ENCODE measurements at regions not wholly inside any gene's neighbourhood (a gene's known extent, or its start where the extent isn't known, plus 50 kb on each side); places are given as distances from the start of the nearest gene placed in this dataset.

DNA sequence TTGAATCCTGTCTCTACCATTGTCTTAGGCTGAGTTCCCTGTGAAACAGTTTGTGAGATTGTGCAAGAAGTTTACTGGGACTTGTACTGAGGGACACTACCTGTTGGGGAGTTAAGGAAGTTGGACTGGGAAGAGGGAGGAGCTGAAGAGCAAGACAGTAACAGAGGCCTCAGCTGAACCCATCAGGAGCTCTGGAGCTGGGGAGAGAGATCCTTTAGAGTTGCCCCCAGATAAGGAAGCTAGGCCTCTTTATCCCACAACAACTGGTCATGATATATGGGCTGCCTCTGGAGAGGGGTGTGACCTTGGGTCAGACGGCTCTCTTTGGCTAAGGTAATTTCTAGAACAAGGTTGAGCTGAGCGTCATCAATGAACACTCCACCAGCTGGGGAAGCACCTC lies 137.8 kb upstream of the SLC4A4 start (continued):
- TF ChIP-seq, protein P1, sequence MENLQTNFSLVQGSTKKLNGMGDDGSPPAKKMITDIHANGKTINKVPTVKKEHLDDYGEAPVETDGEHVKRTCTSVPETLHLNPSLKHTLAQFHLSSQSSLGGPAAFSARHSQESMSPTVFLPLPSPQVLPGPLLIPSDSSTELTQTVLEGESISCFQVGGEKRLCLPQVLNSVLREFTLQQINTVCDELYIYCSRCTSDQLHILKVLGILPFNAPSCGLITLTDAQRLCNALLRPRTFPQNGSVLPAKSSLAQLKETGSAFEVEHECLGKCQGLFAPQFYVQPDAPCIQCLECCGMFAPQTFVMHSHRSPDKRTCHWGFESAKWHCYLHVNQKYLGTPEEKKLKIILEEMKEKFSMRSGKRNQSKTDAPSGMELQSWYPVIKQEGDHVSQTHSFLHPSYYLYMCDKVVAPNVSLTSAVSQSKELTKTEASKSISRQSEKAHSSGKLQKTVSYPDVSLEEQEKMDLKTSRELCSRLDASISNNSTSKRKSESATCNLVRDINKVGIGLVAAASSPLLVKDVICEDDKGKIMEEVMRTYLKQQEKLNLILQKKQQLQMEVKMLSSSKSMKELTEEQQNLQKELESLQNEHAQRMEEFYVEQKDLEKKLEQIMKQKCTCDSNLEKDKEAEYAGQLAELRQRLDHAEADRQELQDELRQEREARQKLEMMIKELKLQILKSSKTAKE (IDR thresholded peaks at IDR 0.05; ENCODE audit: low read depth, poor library complexity, severe bottlenecking): no peak
- no peak for TF ChIP-seq LARP7 (IDR thresholded peaks at IDR 0.05)

DNA sequence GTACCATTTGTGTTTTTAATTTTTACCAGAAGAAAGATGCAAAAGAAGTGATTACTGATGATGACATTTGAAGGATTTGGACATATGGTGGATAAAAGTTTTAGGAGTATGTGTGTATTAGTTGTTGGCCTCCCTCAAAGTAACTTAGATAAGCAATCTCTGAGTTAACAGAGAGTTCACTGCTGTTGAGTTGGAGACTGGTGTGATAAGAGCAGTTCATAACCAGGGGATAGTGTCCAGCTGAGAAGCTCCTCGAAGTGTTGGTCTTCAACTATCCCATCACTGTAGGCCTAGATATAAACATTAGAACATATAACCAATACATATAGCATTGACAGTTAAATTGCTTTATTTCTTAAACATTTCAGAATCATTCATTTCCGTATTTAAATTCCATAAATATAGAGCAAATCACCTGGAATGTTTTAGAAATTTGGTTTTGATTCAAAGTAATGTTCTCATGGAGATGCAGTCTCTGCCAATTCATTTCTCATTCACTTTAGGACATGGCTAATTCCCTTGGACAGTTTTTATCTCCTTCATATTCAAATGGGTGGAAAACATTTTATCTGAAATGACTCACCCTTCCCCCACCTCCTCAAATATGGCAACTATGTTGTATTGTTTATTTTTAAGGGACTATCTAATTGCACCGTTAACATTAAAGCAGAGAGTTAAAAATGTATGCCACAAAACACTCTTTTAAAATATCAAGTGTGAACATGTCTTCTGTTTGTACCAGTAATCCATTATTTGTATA lies 136.8 kb upstream of the SLC4A4 start:
- CTCF ChIA-PET: interaction anchor here (2.5 kb wide), 1 partner anchor 18 kb away, joined by 11 read pairs; no protein-coding TSS in a partner anchor
- no peaks in the 10 kb centered on the region for H3K27me3 ChIP-seq (replicated peaks in 1 of 2; ENCODE audit: control insufficient read depth in 2 of 2, insufficient read depth in 2 of 2, low read length in 1 of 2)
- SMC1A ChIA-PET (ENCODE audit: uncharacterized antibody, unreplicated experiment): interaction anchor here (1.1 kb wide), 1 partner anchor 23 kb away, joined by 4 read pairs; no protein-coding TSS in a partner anchor
- H3K4me3 ChIP-seq: no peak overlapping the region
- H3K79me2 ChIP-seq (ENCODE audit: control insufficient read depth, insufficient read depth, low read length): no peaks in the 10 kb centered on the region
- no peak overlapping the region for H2AFZ ChIP-seq (ENCODE audit: control insufficient read depth, low read depth, low read length)
- H3K4me2 ChIP-seq (ENCODE audit: control insufficient read depth, insufficient read depth): no peak overlapping the region
- no peak overlapping the region for H3K27ac ChIP-seq (ENCODE audit: control insufficient read depth, insufficient read depth)
- no peak for FAIRE-seq
- DNase-seq (ENCODE audit: low read depth, low spot score): no peak
- no peaks in the 10 kb centered on the region for H3K36me3 ChIP-seq (ENCODE audit: control insufficient read depth in 2 of 2, insufficient read depth in 2 of 2, low read length in 1 of 2)
- H3K9ac ChIP-seq (ENCODE audit: control insufficient read depth, insufficient read depth, low read length): no peak overlapping the region
- BruUV-seq (replicated peaks): no TSS peak
- H3K4me1 ChIP-seq (ENCODE audit: control insufficient read depth, insufficient read depth, low read length): no peaks in the 10 kb centered on the region
- no peaks in the 10 kb centered on the region for H3K9me3 ChIP-seq (replicated peaks; ENCODE audit: control insufficient read depth, insufficient read depth, low read length)
- WGBS (ENCODE audit: insufficient coverage, insufficient replicate concordance, low lambda C conversion rate, missing lambda C conversion rate): 27% methylated on average over 3 of the region's 3 CpGs
- ATAC-seq: no peak
- POLR2A ChIA-PET: no interaction called here
- in situ Hi-C loops (cut with MboI) (no loop called here), intact Hi-C loops (cut with micrococcal nuclease; ENCODE audit: unreplicated experiment) (no loop called here)
- no peaks in the 10 kb centered on the region for H4K20me1 ChIP-seq (ENCODE audit: control insufficient read depth, insufficient read depth)
- TF ChIP-seq JUND (IDR thresholded peaks at IDR 0.05; ENCODE audit: low read depth, low read length) (no peak), MEF2A (IDR thresholded peaks at IDR 0.05; ENCODE audit: insufficient read depth, low read depth, low read length) (no peak)
- TF ChIP-seq, protein P2, sequence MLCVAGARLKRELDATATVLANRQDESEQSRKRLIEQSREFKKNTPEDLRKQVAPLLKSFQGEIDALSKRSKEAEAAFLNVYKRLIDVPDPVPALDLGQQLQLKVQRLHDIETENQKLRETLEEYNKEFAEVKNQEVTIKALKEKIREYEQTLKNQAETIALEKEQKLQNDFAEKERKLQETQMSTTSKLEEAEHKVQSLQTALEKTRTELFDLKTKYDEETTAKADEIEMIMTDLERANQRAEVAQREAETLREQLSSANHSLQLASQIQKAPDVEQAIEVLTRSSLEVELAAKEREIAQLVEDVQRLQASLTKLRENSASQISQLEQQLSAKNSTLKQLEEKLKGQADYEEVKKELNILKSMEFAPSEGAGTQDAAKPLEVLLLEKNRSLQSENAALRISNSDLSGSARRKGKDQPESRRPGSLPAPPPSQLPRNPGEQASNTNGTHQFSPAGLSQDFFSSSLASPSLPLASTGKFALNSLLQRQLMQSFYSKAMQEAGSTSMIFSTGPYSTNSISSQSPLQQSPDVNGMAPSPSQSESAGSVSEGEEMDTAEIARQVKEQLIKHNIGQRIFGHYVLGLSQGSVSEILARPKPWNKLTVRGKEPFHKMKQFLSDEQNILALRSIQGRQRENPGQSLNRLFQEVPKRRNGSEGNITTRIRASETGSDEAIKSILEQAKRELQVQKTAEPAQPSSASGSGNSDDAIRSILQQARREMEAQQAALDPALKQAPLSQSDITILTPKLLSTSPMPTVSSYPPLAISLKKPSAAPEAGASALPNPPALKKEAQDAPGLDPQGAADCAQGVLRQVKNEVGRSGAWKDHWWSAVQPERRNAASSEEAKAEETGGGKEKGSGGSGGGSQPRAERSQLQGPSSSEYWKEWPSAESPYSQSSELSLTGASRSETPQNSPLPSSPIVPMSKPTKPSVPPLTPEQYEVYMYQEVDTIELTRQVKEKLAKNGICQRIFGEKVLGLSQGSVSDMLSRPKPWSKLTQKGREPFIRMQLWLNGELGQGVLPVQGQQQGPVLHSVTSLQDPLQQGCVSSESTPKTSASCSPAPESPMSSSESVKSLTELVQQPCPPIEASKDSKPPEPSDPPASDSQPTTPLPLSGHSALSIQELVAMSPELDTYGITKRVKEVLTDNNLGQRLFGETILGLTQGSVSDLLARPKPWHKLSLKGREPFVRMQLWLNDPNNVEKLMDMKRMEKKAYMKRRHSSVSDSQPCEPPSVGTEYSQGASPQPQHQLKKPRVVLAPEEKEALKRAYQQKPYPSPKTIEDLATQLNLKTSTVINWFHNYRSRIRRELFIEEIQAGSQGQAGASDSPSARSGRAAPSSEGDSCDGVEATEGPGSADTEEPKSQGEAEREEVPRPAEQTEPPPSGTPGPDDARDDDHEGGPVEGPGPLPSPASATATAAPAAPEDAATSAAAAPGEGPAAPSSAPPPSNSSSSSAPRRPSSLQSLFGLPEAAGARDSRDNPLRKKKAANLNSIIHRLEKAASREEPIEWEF (IDR thresholded peaks at IDR 0.05; ENCODE audit: insufficient replicate concordance, low read depth, low read length): no peak
- RAD21 ChIA-PET (ENCODE audit: unreplicated experiment): no interaction called here
